HuH-7.5 (cell line): ENCODE measurements at regions not wholly inside any gene's neighbourhood (a gene's known extent, or its start where the extent isn't known, plus 50 kb on each side); places are given as distances from the start of the nearest gene placed in this dataset.

Experiments used
- DNase-seq: peaks from one replicate; pipeline ENCODE4 v3.0.0; 2011; ENCODE audit warnings: low spot score

DNA sequence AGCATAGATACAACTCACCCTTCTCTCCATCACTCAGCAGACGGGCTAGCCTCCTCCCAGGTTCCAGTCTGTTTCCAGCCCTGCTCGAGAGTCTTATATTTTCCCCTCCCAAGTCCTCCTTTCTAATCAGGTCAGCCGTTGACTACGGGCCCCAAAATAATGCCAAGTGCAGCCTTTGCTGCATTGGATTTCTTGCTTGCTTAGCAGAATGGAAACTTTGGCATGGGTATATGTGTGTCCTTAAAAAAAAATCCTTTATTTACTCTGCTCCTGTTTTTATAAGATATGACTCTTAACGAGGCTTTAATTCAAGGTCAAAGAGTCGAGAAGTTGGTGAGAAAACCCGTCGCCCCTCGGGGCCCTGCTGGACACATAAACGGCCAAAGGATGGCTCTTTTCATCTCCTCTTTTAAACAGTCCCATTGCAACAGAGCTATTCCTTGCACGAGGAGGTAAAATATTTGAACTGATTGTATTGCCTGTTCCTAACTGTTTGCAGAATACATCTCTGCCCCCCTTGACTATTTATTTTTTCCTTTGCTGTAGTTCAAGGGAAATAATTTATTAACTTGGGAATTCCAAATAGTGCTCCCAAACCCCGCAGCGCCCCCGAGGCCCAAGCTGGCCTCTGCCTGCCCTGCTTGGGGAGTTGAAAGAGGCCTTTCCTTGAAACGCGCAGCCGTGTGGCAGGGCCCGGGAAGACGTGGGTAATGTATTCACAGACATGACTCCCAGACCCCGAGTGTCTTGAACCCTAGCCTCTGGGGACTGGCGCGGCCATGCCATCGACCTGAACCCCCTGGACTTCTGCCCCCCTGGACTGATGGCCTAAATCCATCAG, 156.5 kb upstream of the MYL2 start:
- DNase-seq: no peak

DNA sequence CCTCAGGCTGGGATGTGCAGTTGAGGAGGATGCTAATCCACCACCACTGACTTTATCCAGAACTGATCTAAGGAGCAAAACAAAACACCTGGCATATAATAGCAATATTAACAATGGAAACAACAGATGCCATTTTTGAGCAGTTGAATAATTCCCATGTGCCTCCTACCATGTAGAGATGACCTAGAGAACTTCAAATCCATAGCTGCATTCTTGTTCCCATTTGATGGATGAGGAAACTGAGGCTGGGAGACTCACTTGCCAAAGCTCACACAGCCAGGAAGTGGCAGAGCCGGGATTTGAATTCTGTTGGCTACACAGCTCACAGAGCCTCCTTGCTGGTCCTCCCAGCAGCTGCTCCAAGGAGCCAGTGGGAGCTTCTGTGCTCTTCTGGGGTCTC, 155.8 kb upstream of the MYL2 start:
- DNase-seq: no peak

DNA sequence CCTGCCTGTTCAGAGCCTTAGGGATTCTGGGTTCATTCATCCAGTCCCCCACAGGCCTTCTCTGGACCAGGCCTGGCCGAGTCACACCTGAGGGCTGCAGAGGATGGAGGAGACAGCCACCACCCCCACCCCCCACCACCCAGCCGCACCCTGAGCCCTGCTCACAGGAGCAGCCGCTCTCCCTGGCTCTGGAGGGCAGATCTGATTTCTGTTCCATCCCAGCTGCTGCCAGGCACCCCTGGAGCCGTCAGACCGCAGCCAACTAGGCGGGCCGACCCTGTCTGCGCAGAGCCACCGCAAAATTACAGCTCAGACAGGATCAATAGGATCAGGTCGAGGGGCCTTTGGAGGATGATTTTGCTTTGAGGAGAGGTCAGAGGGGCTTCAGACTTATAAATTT, 154.6 kb upstream of the MYL2 start:
- no peak for DNase-seq

DNA sequence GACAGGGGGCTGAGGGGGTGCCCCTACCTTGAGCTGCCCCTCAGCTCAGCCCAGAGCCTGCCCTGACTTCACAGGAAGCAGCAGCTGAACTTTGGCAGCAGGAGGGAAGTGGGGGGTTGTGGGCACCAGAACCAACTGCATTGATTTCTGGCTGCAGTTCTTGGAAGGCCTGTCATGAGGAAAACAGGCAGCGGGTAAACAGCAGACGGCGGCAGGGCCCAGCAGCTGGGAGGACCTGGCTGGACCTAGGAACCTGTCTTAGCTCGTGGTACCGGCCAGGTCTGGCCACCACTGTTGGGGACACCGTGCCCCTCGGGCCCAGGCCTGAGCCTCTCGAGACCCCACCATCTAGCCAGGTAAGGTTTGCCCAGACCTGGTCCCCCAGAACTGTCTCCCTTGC, 154.2 kb upstream of the MYL2 start:
- no peak for DNase-seq

DNA sequence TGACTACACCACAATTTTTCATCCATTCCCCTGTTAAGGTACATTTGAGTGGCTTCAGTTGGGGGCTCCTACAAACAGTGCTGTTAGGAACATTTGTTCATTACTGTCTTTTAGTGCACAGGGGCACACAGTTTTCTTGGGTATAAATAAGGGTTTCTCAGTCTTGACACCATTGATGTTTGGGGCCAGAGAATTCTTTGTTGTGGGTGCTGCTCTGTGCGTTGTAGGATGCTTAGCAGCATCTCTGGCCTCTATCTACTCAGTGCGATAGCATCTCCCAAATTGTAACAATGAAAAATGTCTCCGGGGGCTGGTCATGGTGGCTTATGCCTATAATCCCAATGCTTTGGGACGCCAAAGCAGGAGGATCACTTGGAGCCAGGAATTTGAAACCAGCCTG, 153.0 kb upstream of the MYL2 start:
- DNase-seq: no peak

DNA sequence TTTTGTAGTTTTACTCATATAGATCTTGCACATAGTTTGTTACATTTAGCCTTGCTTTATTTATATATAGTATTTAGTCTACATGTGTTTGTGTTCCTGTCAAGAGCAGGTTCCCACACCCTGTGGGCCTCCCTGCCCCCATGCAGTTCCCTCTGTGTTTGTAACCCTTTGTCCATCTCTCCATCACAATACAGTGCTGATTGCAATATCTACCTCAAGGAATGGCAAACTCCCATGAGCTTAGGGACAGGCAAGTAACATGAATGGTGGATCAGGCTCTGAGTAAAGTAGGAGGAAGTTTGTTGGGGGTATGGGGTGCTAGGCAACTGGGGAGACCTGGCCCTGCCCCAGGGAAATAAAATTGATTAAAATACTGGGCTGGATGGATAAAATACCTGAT, 151.9 kb upstream of the MYL2 start:
- DNase-seq: no peak

DNA sequence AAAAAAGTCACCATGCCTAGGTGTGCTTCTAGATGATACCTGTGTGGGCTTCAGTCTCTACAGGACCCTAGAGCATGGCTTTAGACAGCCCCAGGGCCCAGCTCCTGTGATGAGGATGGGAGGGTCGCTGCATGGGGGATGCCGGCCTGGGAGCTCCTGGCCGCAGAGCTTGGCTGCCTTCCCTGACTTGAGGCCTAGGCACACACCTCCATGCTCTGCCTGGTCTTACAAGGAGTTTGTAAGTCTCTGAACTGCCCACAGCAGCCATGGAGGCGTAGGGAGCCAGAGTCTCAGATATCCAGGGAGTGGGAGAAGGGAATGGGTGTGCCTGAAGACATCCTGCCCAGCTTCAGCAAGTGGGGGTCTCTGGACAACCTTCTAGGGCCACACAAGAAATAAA, 149.5 kb upstream of the MYL2 start:
- no peak for DNase-seq

DNA sequence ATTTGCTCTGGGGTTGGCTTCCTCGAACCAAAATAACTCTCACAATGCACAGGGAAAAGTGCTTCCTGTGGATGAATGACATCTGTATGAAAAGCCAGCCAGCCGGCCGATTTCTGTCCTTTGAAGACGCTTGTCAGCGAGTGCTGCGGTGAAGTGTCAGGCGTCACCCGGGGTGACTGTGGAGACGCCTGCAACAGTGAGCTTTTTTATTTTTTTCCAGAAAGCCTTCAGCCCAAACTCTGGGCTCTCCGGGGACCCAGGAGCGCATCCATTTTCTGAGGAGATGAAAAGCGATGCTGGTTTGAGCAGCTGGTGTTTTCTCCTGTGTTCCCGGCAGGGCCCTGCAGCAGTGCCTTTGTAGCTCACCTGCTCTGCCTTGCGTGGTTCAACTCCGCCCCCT, 147.9 kb upstream of the MYL2 start:
- DNase-seq: no peak

DNA sequence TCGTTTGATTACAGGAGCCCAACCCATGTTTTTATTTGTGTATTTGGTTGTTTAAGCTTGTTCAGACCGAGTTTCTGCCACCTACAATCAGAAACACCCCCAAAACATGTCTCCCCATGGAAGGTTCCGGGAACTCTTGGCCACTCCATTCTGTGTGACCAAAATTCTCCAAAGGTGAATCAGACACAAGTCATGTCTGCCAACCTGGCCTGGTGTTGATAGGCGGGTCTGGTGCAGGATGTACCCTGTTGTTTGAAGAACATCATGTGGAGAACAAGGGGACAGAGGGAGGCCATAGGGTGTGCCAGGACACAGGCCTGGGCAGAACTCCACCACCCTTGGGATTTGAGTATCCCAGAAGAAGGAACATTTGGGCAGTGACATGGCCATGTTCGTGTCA, 147.1 kb upstream of the MYL2 start:
- no peak for DNase-seq

DNA sequence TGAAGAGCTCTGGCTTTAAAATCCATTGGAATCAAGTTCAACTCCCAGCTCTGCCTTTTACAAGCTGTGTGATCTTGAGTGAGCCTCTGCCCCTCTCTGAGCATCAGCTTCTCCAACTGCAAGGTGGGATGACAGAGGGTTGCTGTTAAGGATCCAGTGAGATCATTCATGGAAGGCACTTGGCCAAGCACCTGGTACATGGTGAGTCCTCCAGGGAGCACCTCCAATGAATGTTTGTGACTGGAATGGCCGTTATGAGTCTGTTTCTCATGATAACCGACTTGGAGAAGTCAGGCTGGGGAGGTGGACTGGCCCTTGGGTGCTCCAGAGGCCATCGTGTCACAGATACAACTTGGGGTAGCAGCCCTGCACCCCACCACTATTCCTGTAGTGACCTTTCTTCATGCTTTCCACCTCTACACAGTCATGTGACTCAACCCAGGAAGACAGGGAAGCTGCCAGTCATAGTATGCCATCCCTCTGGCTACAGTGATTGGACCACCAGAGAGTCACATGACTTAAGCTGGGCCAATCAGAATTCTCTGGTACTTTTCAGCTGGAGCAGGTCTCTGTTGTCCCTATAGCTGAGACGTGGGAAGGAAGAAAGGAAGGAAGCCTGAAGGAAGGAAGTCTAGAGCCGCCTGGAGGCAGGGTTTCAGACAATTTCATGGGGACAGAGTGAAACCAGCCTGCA, 146.5 kb upstream of the MYL2 start:
- no peak for DNase-seq

DNA sequence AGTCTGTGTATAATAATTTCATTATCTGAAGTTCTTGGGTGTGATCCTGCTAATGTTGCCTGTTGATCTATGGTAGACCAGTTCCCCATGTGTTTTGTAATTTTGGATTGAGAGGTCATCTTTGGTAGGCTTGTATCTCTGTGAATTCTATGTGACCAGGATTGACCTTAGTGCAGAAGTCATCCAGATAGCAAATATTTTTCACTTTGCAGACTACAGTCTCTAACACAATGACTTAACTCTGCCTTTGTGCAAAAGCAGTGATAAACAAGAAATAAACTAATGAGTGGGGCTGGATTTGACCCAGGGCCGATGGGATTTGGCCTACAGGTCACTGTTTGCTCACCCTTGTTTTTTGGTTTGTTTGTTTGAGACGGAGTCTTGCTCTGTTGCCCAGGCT, 144.6 kb upstream of the MYL2 start:
- no peak for DNase-seq

DNA sequence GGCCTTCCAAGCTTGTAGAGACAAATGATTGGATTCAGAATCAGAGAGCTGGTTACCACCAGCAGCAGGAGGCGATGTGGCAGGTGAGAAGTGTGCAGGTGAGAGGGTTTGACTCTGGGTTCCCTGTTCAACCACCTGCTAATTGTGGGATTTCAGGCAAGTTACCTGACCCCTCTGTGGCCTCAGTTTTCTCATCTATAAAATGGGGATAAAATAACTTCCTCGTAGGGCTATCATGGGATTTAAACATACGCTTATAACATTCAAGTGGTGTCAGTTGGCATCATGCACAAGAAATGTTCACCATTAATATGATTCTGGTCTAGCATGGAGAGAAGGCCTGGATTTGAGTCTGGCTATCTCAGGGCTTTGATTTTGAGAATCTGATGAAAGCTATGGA, 143.8 kb upstream of the MYL2 start:
- DNase-seq: no peak

DNA sequence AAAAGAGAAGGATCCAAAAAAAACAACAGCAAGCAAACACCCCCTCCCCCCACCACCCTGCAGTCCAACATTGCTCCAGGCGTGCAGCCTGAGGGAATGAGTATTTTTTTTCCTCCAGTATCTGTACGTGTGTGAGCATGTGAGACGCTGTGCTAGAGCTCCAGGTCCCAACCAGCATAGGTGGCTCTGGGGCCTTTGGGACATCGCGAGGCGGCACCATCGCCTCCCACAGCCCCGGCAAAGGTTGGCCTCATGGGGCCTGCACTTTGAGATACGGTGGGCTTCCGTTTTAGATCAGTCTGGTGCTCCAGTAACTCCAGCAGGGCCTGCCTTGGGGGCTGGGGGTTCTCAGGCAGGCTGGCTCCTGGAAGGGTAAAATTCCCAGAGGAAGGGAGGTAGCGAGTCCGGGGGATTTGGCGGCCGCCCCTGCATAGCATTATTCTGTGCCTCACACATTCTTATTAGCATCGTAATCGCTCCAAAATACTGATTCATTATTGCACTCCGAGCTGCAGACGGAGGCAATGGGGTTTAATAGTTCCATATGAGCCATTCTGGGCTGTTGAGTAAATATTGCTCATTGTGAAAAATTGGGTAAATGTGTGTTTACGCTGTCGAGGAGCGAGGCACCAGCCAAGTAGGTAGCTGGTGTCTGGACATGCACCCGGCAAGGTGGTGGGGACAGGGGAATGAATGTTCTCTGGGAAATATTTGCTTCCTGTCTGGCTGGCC, 143.1 kb upstream of the MYL2 start:
- DNase-seq: no peak

DNA sequence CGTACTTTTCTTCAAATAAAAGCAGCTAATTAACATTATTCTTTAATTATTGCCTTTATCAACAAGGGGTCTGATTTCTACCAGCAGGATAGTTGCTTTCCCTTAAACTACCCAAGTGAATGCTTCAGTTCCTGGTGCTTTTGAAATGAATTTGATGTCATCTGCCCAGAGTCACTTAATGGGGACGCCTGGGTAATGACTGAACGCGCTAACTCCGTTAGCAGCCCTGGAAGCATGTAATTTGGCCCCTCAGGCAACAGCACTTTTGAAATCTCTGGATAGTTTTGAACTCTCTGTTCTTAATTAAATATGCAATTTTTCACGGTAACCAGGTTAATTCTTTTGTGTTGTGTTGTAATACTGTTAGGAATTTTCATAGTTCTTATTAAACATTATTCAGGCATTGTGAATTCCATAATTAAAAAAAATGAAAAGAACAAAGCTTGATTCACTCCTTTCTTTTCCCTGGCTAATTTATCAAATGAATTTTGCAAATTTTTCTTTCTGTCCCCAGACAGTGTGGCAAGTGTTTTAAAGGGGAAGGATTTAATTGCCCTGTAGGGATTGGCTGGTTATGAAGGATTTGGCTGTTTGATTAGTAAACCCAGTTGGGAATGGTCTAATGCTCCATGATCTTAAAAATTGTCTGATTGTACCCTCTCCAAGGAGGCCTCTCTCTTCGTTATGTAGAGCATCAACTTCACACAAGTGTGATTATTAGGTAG, 137.5 kb upstream of the MYL2 start:
- no peak for DNase-seq

DNA sequence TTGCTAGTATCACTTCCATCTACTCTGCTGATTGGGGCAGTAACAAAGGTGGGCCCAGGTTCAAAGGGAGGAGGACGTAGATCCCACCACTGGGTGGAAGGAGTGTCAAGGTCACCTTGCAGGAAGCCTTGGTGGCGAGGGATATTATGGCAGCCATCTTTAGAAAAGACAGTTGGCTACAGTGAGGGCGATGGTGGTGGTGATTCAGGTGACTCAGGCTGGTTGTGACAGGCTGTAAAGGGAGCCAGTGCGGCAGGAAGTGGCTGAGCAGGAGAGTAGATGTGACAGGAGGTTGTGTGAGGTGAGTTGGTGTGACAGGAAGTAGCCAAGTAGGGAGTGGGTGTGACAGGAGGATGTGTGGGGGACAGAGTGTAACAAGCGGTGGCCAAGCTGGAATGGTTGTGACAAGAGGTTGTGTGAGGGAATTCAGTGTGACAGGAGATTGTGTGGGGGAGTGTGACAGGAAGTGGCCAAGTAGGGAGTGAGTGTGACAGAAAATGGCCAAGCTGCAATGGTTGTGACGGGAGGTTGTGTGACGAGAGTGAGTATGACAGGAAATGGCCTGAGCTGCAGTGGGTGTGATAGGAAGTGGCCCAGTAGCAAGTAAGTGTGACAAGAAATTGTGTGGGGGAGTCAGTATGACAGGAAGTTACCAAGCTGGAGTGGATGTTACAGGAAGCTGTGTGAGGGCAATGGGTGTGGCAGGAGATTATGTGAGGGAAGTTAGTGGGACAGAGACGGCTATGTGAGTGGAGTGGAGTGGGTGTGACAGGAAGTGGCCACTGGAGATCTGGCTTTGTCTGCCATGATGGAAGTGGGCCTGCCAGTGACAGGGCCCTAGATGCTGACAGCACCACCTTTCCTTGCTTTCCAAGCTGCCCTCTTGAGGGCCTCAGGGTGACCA, 136.5 kb upstream of the MYL2 start:
- DNase-seq: no peak

DNA sequence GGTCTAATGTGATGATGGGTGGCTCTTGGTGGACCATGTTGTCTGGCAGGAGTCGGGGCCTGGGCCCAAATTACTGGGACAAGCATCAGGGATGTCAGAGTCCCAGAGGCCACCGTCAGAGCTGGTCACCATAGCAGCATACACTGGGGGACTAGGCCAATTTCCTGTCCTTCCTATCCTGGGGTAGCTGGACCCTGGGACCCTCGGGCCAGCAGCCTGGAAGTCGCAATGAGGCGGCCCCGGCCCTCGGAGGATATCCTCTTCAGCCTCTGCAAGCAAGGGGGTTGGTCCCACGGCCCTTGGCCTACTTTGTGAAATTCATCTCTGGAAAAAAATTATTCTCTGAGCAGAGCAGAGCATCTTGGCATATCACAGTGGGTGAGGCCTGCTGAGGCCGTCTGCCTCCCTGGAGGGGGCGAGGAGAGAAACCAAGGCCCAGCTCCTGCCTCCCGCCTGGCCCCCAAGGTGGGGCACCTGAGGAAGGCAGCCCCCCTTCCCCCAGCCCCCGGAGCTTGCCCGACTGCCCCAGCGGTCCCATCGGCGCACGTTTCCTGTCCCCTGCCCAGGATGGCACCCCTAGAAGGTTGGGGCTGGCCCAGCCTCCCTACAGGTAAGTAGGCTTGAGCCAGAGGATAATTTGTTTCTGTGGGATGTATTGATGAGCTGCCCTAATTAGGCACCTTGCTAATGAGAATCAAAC, 135.0 kb upstream of the MYL2 start:
- DNase-seq: no peak

DNA sequence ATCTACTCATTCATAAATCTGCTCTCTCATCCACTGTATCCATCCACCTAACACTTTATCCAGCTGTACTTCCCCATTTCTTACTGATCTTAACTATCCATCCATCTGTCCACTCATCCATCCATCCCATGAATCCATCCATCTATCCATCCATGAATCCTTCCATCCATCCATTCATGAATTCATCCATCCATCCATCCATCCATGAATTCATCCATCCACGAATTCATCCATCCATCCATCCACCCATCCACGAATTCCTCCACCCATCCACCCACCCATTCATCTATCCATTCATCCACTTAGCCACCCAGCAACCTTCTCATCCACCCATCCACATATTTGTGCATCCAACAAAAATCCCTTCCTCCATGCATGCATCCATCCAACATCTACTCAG, 128.6 kb upstream of the MYL2 start:
- no peak for DNase-seq

DNA sequence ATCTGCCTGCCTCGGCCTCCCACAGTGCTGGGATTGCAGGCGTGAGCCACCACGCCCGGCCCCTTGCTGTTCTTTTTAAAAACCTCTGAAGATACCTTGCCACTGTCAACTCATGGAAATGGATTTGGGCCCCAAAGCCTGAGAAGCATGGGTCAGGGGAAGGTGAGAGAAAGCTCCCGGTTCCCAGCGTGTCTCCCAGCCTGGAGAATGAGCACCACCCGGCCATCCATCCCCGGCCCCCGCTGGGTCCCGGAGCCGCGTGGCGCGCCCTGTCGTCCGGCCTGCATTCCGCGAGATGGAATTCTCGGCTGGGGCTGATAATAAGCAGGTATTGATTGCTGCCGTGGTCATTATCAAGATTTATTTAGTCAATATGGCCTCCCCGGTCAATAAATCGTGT, 126.5 kb upstream of the MYL2 start:
- DNase-seq: no peak

DNA sequence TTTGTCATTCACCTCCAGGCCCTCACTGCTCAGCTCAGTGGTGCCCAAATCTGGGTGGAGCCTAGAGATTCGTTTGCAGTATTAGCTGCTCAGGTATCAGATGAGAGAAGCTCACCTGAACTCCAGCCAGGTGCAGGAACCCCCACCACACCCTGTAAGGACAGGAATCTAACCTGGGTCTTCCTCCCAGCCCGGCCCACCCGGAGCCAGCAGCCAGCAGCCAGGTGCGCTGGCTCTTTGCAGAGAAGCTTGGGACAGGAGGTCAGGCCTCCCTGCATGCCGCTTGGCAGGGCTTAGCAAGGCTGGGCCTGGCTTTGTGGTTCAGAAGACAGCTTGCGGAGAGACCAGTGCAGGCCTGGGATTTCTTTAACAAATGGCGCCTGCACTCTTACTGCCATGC, 125.6 kb upstream of the MYL2 start:
- no peak for DNase-seq

DNA sequence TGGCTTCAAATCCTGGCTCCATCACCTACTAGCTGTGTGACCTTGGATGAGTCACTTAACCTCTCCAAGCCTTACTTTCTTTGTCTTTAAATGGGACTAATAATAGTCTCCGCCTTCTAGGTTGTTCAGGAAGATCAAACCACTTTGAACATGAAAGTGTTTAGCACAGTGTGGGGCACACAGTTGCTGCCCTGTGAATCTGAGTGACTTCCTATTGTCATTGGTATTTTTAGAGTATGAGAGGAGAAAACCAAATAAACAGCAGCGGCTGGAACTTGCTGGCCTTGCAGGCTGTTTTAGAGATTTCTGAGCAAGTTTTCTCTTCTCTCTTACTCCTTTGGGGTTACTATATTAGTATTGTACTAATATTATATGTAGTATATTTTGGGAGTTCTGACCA, 120.7 kb upstream of the MYL2 start:
- DNase-seq: no peak

DNA sequence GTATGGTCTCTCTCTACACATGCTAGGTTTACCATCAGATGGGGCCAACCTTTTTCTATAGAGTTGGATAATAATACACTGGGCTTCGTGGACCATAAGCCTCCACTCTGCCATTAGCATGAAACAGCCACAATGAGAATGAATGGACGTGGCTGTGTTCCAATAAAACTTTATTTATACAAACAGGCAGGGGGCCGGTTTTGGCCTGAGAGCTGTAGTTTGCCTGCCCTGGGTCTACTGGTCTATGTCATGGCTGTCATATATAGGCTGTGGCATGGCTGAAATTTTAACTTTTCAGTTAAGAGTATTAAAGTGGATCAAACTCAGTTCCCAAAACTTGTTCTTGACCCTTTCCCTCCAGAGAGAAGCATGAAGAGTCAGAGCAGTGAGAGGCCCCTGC, 120.3 kb upstream of the MYL2 start:
- no peak for DNase-seq
